ENCODE measurements at regions not wholly inside any gene's neighbourhood (a gene's known extent, or its start where the extent isn't known, plus 50 kb on each side); places are given as distances from the start of the nearest gene placed in this dataset.

GRCh38 chr11:129544691-129545090 lies 169.0 kb downstream of the BARX2 start:
- TF ChIP-seq CTCF (IDR thresholded peaks at IDR 0.05) (no peak), POLR2AphosphoS5 (IDR thresholded peaks at IDR 0.05; ENCODE audit: low read depth, low read length) (no peak), TCF7L2 (IDR thresholded peaks at IDR 0.05; ENCODE audit: low read depth, low read length) (no peak), SIN3A (IDR thresholded peaks at IDR 0.05; ENCODE audit: borderline replicate concordance, insufficient read depth, low read depth, low read length) (no peak)
- TF ChIP-seq, protein P1, sequence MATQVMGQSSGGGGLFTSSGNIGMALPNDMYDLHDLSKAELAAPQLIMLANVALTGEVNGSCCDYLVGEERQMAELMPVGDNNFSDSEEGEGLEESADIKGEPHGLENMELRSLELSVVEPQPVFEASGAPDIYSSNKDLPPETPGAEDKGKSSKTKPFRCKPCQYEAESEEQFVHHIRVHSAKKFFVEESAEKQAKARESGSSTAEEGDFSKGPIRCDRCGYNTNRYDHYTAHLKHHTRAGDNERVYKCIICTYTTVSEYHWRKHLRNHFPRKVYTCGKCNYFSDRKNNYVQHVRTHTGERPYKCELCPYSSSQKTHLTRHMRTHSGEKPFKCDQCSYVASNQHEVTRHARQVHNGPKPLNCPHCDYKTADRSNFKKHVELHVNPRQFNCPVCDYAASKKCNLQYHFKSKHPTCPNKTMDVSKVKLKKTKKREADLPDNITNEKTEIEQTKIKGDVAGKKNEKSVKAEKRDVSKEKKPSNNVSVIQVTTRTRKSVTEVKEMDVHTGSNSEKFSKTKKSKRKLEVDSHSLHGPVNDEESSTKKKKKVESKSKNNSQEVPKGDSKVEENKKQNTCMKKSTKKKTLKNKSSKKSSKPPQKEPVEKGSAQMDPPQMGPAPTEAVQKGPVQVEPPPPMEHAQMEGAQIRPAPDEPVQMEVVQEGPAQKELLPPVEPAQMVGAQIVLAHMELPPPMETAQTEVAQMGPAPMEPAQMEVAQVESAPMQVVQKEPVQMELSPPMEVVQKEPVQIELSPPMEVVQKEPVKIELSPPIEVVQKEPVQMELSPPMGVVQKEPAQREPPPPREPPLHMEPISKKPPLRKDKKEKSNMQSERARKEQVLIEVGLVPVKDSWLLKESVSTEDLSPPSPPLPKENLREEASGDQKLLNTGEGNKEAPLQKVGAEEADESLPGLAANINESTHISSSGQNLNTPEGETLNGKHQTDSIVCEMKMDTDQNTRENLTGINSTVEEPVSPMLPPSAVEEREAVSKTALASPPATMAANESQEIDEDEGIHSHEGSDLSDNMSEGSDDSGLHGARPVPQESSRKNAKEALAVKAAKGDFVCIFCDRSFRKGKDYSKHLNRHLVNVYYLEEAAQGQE (IDR thresholded peaks at IDR 0.05; ENCODE audit: insufficient read depth in 1 of 2, low read depth in 2 of 2, low read length in 1 of 2) = no peak
